Stimulated activated CD4-positive, alpha-beta T cell treated with anti-CD3 and anti-CD28 coated beads, Interleukin-12 subunit alpha, Interleukin-12 subunit beta, amount 100 ng/mL, for 48 hours (primary cell): ENCODE measurements at regions not wholly inside any gene's neighbourhood (a gene's known extent, or its start where the extent isn't known, plus 50 kb on each side); places are given as distances from the start of the nearest gene placed in this dataset.
"Not testable (repeated sequence)": the region's sequence is repeated elsewhere in the genome, so short reads cannot be mapped to it uniquely, and the experiment has no call there.

Experiments
- DNase-seq, 3 donors: peaks; one replicate each; pipeline ENCODE4 v3.0.0-alpha.2; 2020; ENCODE audit warnings: low read depth in 2 of 3, low spot score in 1 of 3

DNA sequence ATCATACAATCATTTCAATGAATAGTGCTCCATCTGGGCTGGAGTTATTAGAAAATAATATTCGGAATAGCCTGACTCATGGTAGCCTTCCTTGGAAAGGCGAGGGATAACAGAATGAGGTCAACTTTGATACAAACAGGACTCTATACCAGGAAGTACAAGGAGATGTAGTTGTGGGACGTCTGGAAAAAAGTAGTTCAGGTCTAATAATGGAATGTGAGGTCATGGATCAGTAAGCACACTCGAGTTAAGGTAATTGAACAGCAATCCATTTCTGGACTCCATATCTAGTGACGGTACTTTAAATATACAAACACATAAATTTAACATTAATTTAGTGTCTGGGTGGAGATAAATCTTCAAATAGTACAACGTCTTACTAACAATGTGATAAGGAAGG lies 1204.0 kb upstream of the ADGRB3 start:
- no peak for DNase-seq

DNA sequence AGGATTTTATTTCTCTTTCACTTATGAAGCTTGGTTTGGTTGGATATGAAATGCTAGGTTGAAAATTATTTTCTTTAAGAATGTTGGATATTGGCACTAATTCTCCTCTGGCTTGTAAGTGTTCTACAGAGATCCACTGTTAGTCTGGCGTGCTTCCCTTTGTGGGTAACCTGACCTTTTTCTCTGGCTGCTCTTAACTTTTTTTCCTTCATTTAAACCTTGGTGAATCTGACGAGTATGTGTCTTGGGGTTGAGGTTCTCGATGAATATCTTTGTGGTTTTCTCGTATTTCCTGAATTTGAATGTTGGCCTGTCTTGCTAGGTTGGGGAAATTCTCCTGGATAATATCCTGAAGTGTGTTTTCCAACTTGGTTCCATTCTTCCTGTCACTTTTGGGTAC lies 1208.4 kb upstream of the ADGRB3 start:
- not testable (repeated sequence) for DNase-seq

GRCh38 chr6:67412035-67412434 lies 1223.0 kb upstream of the ADGRB3 start:
- DNase-seq = no peak

- no peak for DNase-seq
Observed at GRCh38 chr6:67411036-67411435, 1224.0 kb upstream of the ADGRB3 start.

GRCh38 chr6:67394254-67394653 lies 1240.8 kb upstream of the ADGRB3 start:
- no peak for DNase-seq

- no peak for DNase-seq
Observed at GRCh38 chr6:67393356-67393755, 1241.7 kb upstream of the ADGRB3 start.

- no peak for DNase-seq
Observed at GRCh38 chr6:67391955-67392354, 1243.1 kb upstream of the ADGRB3 start.

GRCh38 chr6:67369679-67370078 lies 1265.4 kb upstream of the ADGRB3 start:
- no peak for DNase-seq

DNA sequence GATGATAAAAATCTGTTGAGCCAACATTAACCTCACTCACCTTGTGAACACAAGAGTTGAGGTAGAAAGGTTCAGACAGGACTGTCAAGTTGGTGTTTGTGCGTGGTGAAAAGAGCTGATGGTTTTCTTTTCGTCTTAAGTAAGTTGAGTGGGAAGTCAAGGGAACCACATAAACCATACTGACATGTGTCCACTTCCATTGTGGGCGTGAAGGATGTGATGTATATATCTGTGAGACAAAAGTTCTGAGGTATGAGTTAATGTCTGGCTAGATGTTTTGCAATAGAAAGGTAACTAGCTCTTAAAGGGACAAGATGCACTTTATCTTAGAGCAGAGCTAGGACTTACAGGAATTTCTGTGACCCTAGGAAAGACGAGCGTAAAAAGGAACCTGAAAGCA lies 1272.1 kb upstream of the ADGRB3 start:
- no peak for DNase-seq

DNA sequence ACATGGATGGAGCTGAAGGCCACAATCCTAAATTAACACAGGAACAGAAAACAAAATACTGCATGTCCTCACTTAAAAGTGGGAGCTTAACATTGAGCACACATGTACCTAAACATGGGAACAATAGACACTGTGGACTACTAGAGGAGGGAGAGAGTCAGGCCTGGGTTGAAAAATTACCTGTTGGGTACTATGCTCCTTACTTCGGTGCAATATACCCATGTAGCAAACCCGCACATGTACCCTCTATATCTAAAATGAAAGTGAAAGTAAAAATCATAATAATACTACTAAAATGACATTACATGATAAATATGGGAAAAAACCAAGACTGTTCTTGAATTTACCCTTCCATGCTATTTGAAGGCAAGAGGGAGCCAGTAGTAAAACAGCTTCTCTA lies 1273.8 kb upstream of the ADGRB3 start:
- no peak for DNase-seq

- no peak for DNase-seq
Observed at GRCh38 chr6:67358241-67358640, 1276.8 kb upstream of the ADGRB3 start.

DNA sequence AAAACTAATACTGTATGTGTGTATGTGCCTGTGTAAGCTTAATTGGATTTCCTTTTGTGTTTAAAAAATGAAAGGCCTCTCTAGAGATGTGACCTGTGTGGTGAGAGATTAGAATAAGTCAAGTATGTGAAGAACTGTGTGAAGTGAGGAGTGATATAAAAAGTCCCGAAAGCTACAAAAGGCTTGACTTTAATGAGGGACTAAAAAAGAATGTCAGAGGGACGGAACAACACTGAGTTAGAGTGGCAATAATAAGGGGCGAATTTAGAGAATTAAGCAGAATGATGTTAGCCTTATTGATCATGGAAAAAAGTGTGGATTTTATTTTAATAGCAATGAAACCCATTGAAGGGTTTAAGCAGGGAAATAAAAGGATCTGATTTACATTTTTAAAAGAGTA lies 1281.2 kb upstream of the ADGRB3 start:
- no peak for DNase-seq

- no peak for DNase-seq
Observed at GRCh38 chr6:67352717-67353116, 1282.4 kb upstream of the ADGRB3 start.

DNA sequence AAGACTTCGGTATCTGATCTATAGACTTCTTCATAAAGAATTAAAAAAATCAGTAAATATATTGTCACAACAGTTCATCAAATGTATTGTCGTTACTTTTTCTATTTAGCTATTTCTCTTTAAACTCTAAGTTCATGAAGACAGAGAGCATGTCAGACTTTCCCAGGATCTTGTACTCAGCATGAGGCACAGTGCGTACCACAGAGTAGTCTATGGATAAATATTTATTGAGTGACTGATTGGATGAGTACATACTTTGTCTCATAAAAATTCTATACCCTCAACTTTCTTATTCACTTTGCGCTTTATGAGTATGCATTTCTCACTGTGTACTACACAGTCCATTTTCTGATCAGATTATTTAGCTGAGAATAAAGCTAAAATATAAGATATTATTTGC lies 1284.4 kb upstream of the ADGRB3 start:
- DNase-seq = no peak

DNA sequence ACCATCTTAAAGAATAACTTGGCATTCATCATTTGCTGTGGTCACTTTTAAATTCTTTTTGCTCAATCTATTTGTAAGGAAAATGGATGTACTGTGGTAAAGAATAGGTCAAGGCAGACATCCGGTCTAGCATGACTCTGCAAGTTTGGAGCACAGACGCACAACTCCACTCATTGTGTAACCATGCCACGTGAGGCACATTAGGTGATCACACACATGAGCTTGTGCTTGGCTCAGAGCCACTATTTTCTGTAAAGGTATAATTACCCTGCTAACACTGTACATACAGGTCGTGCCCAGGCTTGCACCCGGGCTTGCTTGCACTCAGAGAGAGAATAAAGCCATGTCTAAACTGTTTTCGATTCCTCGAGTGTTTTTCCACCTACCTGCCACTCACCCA lies 1289.1 kb upstream of the ADGRB3 start:
- no peak for DNase-seq

- DNase-seq = no peak
Observed at GRCh38 chr6:67336014-67336413, 1299.1 kb upstream of the ADGRB3 start.

- DNase-seq = no peak
Observed at GRCh38 chr6:67331304-67331703, 1303.8 kb upstream of the ADGRB3 start.

DNA sequence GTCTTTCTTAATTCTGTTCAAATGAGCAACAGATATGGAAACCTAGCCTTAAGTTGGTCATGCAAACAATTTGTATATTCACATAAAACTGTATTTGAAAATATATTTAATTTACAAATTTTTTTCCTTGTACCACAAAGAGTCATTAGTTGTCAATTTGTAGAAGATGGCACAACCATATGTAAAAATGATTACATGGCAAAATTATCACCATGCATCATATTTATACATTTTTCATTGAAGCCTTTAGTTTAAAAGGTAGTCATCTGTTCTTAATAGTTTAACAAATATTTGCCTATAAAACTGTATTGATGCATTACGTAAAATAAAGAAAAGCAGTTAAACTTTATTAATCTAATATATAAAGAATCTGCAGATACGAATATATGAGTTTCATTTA lies 1306.8 kb upstream of the ADGRB3 start:
- DNase-seq = no peak

- no peak for DNase-seq
Observed at GRCh38 chr6:67300430-67301040, 1334.5 kb upstream of the ADGRB3 start.

DNA sequence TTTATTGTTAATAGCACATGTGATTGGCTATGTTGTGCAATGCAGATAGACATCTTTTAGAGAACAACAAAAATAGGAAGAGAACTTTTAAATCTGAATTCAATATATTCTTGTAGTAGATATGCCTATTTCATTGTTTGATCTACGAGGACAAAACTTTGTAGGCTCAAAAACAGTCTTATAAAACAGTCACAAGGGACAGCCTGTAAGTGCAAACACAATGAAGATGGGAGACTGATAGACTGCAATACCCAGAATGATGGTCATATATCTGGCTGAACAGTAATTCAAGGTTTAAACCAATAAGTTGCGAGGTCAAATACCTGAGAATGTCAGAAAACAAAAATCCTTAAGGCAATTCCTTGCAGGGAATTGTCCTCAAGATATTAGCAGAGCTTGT lies 1342.9 kb upstream of the ADGRB3 start:
- no peak for DNase-seq

- DNase-seq = no peak
Observed at GRCh38 chr6:67287566-67287965, 1347.5 kb upstream of the ADGRB3 start.

GRCh38 chr6:67285770-67286495 lies 1349.1 kb upstream of the ADGRB3 start:
- no peak for DNase-seq

DNA sequence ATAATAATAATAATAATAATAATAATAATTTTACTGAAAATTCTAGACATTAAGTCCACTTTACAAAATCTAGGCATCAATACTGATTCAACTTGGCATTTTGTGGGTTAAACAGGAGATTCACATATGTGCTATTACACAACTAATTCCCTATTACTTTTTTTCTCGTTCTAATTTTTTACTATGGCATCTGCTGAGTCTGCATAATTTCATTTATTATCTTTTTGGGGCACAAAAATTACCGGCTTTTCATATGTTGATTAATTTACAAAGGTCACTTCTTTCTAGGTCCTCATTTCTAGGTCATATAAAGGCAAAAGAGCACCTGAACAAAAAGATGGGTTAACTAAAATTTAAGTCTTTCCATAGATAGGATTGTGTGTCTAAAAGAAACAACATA lies 1357.8 kb upstream of the ADGRB3 start:
- no peak for DNase-seq
